Astrocyte (in vitro differentiated cells and primary cell): ENCODE measurements at regions not wholly inside any gene's neighbourhood (a gene's known extent, or its start where the extent isn't known, plus 50 kb on each side); places are given as distances from the start of the nearest gene placed in this dataset.

Source experiments
- EZH2 ChIP-seq: IDR thresholded peaks from 2 replicates; pipeline ENCODE4 v1.6.1; 2012; ENCODE audit warnings: mild to moderate bottlenecking, low read length, inconsistent platforms; ENCODE audit not compliant: insufficient read depth
- TF ChIP-seq, protein P1 (sequence below): IDR thresholded peaks from 2 replicates; pipeline ENCODE4 v1.5.1; 2011; ENCODE audit warnings: low read depth, mild to moderate bottlenecking, inconsistent platforms, low read length, moderate library complexity; ENCODE audit not compliant: insufficient read depth

DNA sequence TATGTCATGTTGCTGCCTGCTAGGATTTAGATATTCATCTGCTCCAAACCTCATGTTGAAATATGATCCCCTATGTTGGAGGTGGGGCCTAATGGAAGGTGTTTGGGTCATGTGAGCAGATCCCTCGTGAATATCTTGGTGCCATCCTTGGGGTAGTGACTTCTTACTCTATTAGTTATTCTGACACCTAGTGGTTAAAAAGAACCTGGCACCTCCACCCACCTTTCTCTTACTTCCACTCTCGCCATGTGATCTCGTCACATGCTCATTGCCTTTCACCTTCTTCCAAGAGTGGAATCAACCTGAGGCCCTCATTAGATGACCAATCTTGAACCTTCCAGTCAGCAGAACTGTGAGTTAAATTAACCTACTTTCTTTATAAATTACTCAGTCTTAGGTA, 549.4 kb upstream of the SYNCRIP start:
- TF ChIP-seq, protein P1, sequence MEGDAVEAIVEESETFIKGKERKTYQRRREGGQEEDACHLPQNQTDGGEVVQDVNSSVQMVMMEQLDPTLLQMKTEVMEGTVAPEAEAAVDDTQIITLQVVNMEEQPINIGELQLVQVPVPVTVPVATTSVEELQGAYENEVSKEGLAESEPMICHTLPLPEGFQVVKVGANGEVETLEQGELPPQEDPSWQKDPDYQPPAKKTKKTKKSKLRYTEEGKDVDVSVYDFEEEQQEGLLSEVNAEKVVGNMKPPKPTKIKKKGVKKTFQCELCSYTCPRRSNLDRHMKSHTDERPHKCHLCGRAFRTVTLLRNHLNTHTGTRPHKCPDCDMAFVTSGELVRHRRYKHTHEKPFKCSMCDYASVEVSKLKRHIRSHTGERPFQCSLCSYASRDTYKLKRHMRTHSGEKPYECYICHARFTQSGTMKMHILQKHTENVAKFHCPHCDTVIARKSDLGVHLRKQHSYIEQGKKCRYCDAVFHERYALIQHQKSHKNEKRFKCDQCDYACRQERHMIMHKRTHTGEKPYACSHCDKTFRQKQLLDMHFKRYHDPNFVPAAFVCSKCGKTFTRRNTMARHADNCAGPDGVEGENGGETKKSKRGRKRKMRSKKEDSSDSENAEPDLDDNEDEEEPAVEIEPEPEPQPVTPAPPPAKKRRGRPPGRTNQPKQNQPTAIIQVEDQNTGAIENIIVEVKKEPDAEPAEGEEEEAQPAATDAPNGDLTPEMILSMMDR: no peak
- no peak for TF ChIP-seq EZH2
